ENCODE measurements at regions not wholly inside any gene's neighbourhood (a gene's known extent, or its start where the extent isn't known, plus 50 kb on each side); places are given as distances from the start of the nearest gene placed in this dataset.

DNA sequence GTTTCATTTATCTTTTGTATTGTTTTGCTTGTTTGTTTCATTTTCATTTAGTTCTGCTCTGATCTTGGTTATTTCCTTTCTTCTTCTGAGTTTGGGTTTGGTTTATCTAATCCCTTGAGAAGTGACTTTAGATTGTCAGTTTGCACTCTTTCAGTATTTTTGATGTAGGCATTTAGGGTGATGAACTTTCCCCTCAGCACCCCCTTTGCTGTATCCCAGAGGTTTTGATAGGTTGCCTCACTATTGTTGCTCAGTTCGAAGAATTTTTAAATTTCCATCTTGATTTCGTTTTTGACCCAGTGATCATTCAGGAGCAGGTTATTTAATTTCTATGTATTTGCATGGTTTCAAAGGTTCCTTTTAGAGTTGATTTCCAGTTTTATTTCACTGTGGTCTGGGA is 119.6 kb upstream of the SSTR4 start:
- H3K27ac ChIP-seq: no peak overlapping the region
- H3K27me3 ChIP-seq: no peaks in the 10 kb centered on the region
- H3K79me2 ChIP-seq: no peaks in the 10 kb centered on the region
- 82% methylated on average over 2 of the region's 2 CpGs for WGBS (ENCODE audit: low lambda C conversion rate, missing lambda C conversion rate)
- H3K9me2 ChIP-seq (replicated peaks; ENCODE audit: insufficient read depth): no peaks in the 10 kb centered on the region
- H2AFZ ChIP-seq: no peak overlapping the region
- H3K4me1 ChIP-seq (ENCODE audit: insufficient read depth): no peaks in the 10 kb centered on the region
- TF ChIP-seq EZH2phosphoT487 (IDR thresholded peaks at IDR 0.05; ENCODE audit: low read depth, severe bottlenecking, unreplicated experiment) (no peak), EZH2 (IDR thresholded peaks at IDR 0.05; ENCODE audit: borderline replicate concordance) (no peak)
- TF ChIP-seq, protein P1, sequence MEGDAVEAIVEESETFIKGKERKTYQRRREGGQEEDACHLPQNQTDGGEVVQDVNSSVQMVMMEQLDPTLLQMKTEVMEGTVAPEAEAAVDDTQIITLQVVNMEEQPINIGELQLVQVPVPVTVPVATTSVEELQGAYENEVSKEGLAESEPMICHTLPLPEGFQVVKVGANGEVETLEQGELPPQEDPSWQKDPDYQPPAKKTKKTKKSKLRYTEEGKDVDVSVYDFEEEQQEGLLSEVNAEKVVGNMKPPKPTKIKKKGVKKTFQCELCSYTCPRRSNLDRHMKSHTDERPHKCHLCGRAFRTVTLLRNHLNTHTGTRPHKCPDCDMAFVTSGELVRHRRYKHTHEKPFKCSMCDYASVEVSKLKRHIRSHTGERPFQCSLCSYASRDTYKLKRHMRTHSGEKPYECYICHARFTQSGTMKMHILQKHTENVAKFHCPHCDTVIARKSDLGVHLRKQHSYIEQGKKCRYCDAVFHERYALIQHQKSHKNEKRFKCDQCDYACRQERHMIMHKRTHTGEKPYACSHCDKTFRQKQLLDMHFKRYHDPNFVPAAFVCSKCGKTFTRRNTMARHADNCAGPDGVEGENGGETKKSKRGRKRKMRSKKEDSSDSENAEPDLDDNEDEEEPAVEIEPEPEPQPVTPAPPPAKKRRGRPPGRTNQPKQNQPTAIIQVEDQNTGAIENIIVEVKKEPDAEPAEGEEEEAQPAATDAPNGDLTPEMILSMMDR (IDR thresholded peaks at IDR 0.05; ENCODE audit: poor library complexity): no peak
- no peaks in the 10 kb centered on the region for H4K20me1 ChIP-seq (ENCODE audit: insufficient read depth, poor library complexity, severe bottlenecking)
- DNase-seq (ENCODE audit: low spot score): no peak
- H3K4me2 ChIP-seq: no peak overlapping the region
- no peaks in the 10 kb centered on the region for H3K36me3 ChIP-seq (replicated peaks; ENCODE audit: insufficient read depth, low read depth)
- H3K9me3 ChIP-seq (ENCODE audit: low read depth): no peaks in the 10 kb centered on the region
- no peak overlapping the region for H3K4me3 ChIP-seq

DNA sequence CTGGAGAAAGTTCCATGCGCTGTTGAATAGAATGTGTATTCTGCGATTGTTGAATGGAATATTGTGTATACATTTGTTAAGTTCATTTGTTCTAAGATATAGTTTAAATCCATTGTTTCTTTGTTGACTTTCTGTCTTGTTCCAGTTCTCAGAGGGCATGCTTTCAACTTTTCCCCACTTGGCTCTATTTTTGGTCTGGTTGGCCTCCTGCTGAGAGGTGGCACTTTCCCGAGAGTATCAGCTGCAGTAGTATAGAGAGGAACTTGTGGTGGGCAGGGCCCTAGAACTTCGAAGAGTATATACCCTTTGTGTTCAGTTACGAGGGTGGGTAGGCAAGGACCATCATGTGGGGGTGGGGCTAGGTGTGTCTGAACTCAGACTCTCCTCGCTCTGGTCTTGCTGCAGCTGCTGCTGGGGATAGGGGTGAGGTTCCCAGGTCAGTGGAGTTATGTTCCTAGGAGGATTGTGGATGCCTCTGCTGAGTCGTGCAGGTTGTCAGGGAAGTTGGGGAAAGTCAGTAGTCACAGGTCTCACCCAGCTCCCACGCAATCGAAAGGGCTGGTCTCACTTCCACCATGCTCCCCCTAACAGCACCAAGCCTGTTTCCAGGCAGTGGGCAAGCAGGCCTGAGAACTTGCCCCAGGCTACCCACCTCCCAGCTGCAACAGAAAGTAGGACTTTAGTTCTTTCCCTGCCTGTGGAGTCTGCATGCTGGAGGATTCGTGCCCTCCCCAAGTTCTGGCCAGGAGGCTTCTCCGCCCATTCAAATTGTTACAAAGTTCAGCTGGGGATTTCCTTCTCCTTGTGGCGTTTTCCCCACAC is 118.9 kb upstream of the SSTR4 start:
- Histone ChIP-seq H3K36me3 (replicated peaks; ENCODE audit: insufficient read depth, low read depth) (no peaks in the 10 kb centered on the region), H3K9me2 (replicated peaks; ENCODE audit: insufficient read depth) (no peaks in the 10 kb centered on the region), H3K4me2 (no peak overlapping the region), H3K79me2 (no peaks in the 10 kb centered on the region), H3K4me3 (no peak overlapping the region), H3K27ac (no peak overlapping the region), H3K9me3 (ENCODE audit: low read depth) (no peaks in the 10 kb centered on the region), H3K4me1 (ENCODE audit: insufficient read depth) (peaks cover 5% of the 10 kb centered on the region), H2AFZ (no peak overlapping the region), H3K27me3 (no peaks in the 10 kb centered on the region), H4K20me1 (ENCODE audit: insufficient read depth, poor library complexity, severe bottlenecking) (no peaks in the 10 kb centered on the region)
- no peak for TF ChIP-seq EZH2 (IDR thresholded peaks at IDR 0.05; ENCODE audit: borderline replicate concordance)
- TF ChIP-seq EZH2phosphoT487 (IDR thresholded peaks at IDR 0.05; ENCODE audit: low read depth, severe bottlenecking, unreplicated experiment): no peak
- TF ChIP-seq, protein P1 (IDR thresholded peaks at IDR 0.05; ENCODE audit: poor library complexity): no peak
- no peak for DNase-seq (ENCODE audit: low spot score)
- 90% methylated on average over 12 of the region's 12 CpGs for WGBS (ENCODE audit: low lambda C conversion rate, missing lambda C conversion rate)

GRCh38 chr20:22918286-22918983 is 116.7 kb upstream of the SSTR4 start:
- no peaks in the 10 kb centered on the region for H3K36me3 ChIP-seq (replicated peaks; ENCODE audit: insufficient read depth, low read depth)
- no peaks in the 10 kb centered on the region for H4K20me1 ChIP-seq (ENCODE audit: insufficient read depth, poor library complexity, severe bottlenecking)
- peaks cover 10% of the 10 kb centered on the region for H3K4me1 ChIP-seq (ENCODE audit: insufficient read depth)
- no peak for DNase-seq (ENCODE audit: low spot score)
- no peak overlapping the region for H3K27ac ChIP-seq
- no peaks in the 10 kb centered on the region for H3K9me3 ChIP-seq (ENCODE audit: low read depth)
- no peak overlapping the region for H3K4me2 ChIP-seq
- no peak overlapping the region for H2AFZ ChIP-seq
- no peaks in the 10 kb centered on the region for H3K79me2 ChIP-seq
- H3K27me3 ChIP-seq: no peaks in the 10 kb centered on the region
- H3K4me3 ChIP-seq: no peak overlapping the region
- TF ChIP-seq EZH2 (IDR thresholded peaks at IDR 0.05; ENCODE audit: borderline replicate concordance): no peak
- TF ChIP-seq, protein P1 (IDR thresholded peaks at IDR 0.05; ENCODE audit: poor library complexity): no peak
- TF ChIP-seq EZH2phosphoT487 (IDR thresholded peaks at IDR 0.05; ENCODE audit: low read depth, severe bottlenecking, unreplicated experiment): no peak
- no peaks in the 10 kb centered on the region for H3K9me2 ChIP-seq (replicated peaks; ENCODE audit: insufficient read depth)

All from hepatocyte (in vitro differentiated cells).